ENCODE measurements at regions not wholly inside any gene's neighbourhood (a gene's known extent, or its start where the extent isn't known, plus 50 kb on each side); places are given as distances from the start of the nearest gene placed in this dataset.

DNA sequence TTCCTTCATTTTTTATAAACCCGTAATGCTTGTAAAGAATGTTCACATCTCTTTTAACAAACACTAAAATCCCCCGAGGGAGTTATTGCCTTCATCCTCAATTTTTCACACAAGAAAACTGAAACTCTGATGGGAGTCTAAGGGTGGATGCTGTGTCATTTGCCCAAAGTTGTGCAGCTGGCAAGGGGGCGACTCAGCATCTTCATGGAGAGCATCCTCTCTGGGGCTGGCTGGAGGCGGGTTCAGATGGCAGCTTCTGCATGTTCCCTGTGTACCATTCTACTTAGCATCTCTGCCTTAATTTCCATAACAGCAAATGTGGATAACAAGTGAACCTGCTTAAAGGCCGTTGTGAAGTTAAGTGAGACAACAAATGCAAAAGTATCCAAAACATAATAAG is 256.4 kb downstream of the IRS2 start:
- DNase-seq (ENCODE audit: low read depth in 1 of 2, low spot score in 1 of 2) = no peak
- no peaks in the 10 kb centered on the region for H3K9me3 ChIP-seq (ENCODE audit: low read depth)
- H3K27ac ChIP-seq = no peak overlapping the region
- H3K27me3 ChIP-seq = no peaks in the 10 kb centered on the region
- no peaks in the 10 kb centered on the region for H3K4me1 ChIP-seq (ENCODE audit: low read depth)
- no peak overlapping the region for H3K4me3 ChIP-seq
- TF ChIP-seq, protein P1, sequence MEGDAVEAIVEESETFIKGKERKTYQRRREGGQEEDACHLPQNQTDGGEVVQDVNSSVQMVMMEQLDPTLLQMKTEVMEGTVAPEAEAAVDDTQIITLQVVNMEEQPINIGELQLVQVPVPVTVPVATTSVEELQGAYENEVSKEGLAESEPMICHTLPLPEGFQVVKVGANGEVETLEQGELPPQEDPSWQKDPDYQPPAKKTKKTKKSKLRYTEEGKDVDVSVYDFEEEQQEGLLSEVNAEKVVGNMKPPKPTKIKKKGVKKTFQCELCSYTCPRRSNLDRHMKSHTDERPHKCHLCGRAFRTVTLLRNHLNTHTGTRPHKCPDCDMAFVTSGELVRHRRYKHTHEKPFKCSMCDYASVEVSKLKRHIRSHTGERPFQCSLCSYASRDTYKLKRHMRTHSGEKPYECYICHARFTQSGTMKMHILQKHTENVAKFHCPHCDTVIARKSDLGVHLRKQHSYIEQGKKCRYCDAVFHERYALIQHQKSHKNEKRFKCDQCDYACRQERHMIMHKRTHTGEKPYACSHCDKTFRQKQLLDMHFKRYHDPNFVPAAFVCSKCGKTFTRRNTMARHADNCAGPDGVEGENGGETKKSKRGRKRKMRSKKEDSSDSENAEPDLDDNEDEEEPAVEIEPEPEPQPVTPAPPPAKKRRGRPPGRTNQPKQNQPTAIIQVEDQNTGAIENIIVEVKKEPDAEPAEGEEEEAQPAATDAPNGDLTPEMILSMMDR (IDR thresholded peaks at IDR 0.05; ENCODE audit: low read depth, low read length) = no peak
- no peaks in the 10 kb centered on the region for H3K36me3 ChIP-seq

DNA sequence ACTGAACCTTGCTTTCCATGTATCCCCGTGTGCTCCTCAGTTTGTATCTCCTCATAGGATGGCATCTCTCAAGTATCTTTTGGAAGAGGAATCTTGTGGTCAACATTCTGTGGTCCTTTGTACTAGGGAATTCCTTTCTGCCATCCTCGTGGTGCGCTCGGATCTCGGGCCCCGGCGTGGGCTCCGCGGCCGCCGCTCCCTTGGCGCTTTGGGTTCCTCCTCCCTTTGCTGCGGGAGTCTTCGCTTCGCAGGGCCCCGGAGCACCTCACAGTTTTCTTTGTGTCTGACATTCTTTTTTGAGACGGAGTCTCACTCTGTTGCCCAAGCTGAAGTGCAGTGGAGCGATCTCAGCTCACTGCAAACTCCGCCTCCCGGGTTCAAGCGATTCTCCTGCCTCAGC is 264.7 kb downstream of the IRS2 start:
- Histone ChIP-seq H3K9me3 (ENCODE audit: low read depth) (no peaks in the 10 kb centered on the region), H3K4me1 (ENCODE audit: low read depth) (no peaks in the 10 kb centered on the region), H3K4me3 (no peak overlapping the region), H3K27ac (no peak overlapping the region), H3K27me3 (no peaks in the 10 kb centered on the region), H3K36me3 (no peaks in the 10 kb centered on the region)
- no peak for DNase-seq (ENCODE audit: low read depth in 1 of 2, low spot score in 1 of 2)
- TF ChIP-seq, protein P1 (IDR thresholded peaks at IDR 0.05; ENCODE audit: low read depth, low read length) = no peak

DNA sequence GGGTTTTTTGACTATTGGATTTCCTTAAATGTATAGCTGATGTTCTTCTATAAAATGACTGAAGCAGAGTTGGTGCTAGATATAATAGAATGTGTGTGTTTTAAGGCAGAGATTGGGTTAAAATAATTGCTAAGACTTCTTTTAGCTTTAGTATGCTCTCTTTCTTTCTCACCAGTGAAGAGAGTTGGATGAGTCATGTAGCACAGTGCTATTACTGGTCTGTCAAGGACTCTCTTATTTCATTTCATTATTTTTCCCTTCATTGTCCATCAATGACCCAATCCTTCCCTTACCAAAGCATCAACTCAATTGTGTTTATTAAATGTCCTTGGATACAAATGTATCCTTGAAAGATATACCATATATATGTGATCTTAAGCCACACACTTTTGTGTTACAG is 268.9 kb downstream of the IRS2 start:
- no peaks in the 10 kb centered on the region for H3K4me1 ChIP-seq (ENCODE audit: low read depth)
- no peaks in the 10 kb centered on the region for H3K36me3 ChIP-seq
- H3K4me3 ChIP-seq = no peak overlapping the region
- TF ChIP-seq, protein P1 (IDR thresholded peaks at IDR 0.05; ENCODE audit: low read depth, low read length) = no peak
- H3K9me3 ChIP-seq (ENCODE audit: low read depth) = no peaks in the 10 kb centered on the region
- no peaks in the 10 kb centered on the region for H3K27me3 ChIP-seq
- H3K27ac ChIP-seq = no peak overlapping the region
- DNase-seq (ENCODE audit: low read depth in 1 of 2, low spot score in 1 of 2) = peak in 1 of 2 donors; percentile 5

DNA sequence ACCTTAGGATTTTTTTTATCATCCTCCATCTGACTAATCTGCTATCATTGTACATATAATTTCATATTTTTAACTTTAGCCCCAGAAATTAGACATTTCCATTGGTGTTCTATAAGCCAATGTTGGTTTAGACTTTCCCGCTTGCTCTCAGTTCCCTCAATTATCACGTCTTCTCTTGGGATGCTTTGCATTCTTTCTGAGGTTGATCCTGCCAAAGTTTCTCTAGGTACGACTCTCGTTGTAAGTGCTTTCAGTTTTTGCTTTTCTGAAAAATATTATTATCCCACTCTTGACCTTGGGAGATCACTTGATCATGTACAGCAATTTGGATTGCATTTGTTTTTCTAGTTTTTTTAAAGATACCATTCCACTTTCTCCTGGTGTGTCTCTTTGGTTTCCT is 270.2 kb downstream of the IRS2 start:
- peak in 1 of 2 donors; percentile 15 for DNase-seq (ENCODE audit: low read depth in 1 of 2, low spot score in 1 of 2)

DNA sequence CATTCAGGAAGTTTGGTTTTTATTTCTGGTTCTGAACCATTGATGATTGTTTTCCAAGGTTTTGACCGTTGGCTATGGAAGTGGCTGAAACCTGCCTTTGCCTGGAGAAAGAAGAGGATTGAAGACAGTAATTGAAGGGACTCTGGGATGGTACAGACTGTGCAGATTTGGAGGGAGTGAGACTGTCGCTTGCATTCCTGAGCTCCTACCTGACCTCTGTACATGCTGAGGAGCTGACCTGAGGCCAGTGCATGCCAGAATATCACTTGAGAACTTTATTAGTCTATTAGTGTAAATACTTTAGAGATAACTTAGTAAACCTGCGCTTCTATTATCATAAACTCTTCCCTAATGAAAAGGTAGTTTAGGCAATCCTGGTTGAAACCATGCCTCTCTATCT is 276.4 kb downstream of the IRS2 start:
- no peak overlapping the region for H3K4me3 ChIP-seq

More for the DNA sequence above, 270.2 kb downstream of the IRS2 start:
- H3K4me1 ChIP-seq (ENCODE audit: low read depth) = no peaks in the 10 kb centered on the region
- TF ChIP-seq, protein P1 (IDR thresholded peaks at IDR 0.05; ENCODE audit: low read depth, low read length) = no peak
- H3K27me3 ChIP-seq = no peaks in the 10 kb centered on the region
- H3K36me3 ChIP-seq = no peaks in the 10 kb centered on the region
- H3K27ac ChIP-seq = no peak overlapping the region
- H3K4me3 ChIP-seq = no peak overlapping the region
- H3K9me3 ChIP-seq (ENCODE audit: low read depth) = no peaks in the 10 kb centered on the region

More for the DNA sequence above, 276.4 kb downstream of the IRS2 start:
- Histone ChIP-seq H3K27me3 (no peaks in the 10 kb centered on the region), H3K9me3 (ENCODE audit: low read depth) (no peaks in the 10 kb centered on the region), H3K36me3 (no peaks in the 10 kb centered on the region), H3K27ac (no peak overlapping the region), H3K4me1 (ENCODE audit: low read depth) (no peaks in the 10 kb centered on the region)
- TF ChIP-seq, protein P1 (IDR thresholded peaks at IDR 0.05; ENCODE audit: low read depth, low read length) = no peak
- no peak for DNase-seq (ENCODE audit: low read depth in 1 of 2, low spot score in 1 of 2)
